ENCODE measurements at regions not wholly inside any gene's neighbourhood (a gene's known extent, or its start where the extent isn't known, plus 50 kb on each side); places are given as distances from the start of the nearest gene placed in this dataset.

- H3K4me1 ChIP-seq (ENCODE audit: control insufficient read depth, insufficient read depth, low read length): no peaks in the 10 kb centered on the region
- no peak for FAIRE-seq
- ChIA-PET CTCF (no interaction called here), SMC1A (ENCODE audit: uncharacterized antibody, unreplicated experiment) (no interaction called here), RAD21 (ENCODE audit: unreplicated experiment) (no interaction called here), POLR2A (no interaction called here)
- H3K4me3 ChIP-seq: no peak overlapping the region
- no peak for DNase-seq (ENCODE audit: low read depth, low spot score)
- no TSS peak for BruUV-seq (replicated peaks)
- ATAC-seq: no peak
- no peak overlapping the region for H3K27ac ChIP-seq (ENCODE audit: control insufficient read depth, insufficient read depth)
- 13% methylated on average over 4 of the region's 4 CpGs for WGBS (ENCODE audit: insufficient coverage, insufficient replicate concordance, low lambda C conversion rate, missing lambda C conversion rate)
- intact Hi-C loops (cut with micrococcal nuclease; ENCODE audit: unreplicated experiment) (no loop called here), in situ Hi-C loops (cut with MboI) (no loop called here)
- no peaks in the 10 kb centered on the region for H4K20me1 ChIP-seq (ENCODE audit: control insufficient read depth, insufficient read depth)
- TF ChIP-seq HDAC6 (IDR thresholded peaks at IDR 0.05; ENCODE audit: unreplicated experiment) (no peak), RELB (IDR thresholded peaks at IDR 0.05; ENCODE audit: low read depth) (no peak), NFIC (IDR thresholded peaks at IDR 0.05; ENCODE audit: low read depth, low read length) (no peak), FOS (IDR thresholded peaks at IDR 0.05; ENCODE audit: borderline replicate concordance, extremely low read depth, insufficient read length) (no peak), KLF5 (IDR thresholded peaks at IDR 0.05; ENCODE audit: partially characterized antibody) (no peak), MYB (IDR thresholded peaks at IDR 0.05; ENCODE audit: borderline replicate concordance, low read depth, low read length) (no peak), BHLHE40 (IDR thresholded peaks at IDR 0.05; ENCODE audit: borderline replicate concordance in 1 of 2, low read depth in 2 of 2, low read length in 1 of 2) (no peak), ETV6 (conservative IDR thresholded peaks at IDR 0.05 in 1 of 2, IDR thresholded peaks at IDR 0.05 in 1 of 2; ENCODE audit: borderline replicate concordance in 1 of 2, low read depth in 1 of 2) (no peak), POLR2AphosphoS5 (IDR thresholded peaks at IDR 0.05; ENCODE audit: low read length) (no peak), ZSCAN29 (IDR thresholded peaks at IDR 0.05) (no peak), IKZF2 (IDR thresholded peaks at IDR 0.05) (no peak), ESRRA (IDR thresholded peaks at IDR 0.05; ENCODE audit: low read length) (no peak), RB1 (IDR thresholded peaks at IDR 0.05; ENCODE audit: borderline replicate concordance) (no peak), PBX3 (IDR thresholded peaks at IDR 0.05; ENCODE audit: insufficient replicate concordance, low read depth, low read length) (no peak), ZNF687 (IDR thresholded peaks at IDR 0.05) (no peak), RELA (IDR thresholded peaks at IDR 0.05; ENCODE audit: borderline replicate concordance, partially characterized antibody) (no peak), RFX5 (IDR thresholded peaks at IDR 0.05; ENCODE audit: low read depth, low read length) (no peak)
- H3K9ac ChIP-seq (ENCODE audit: control insufficient read depth, insufficient read depth, low read length): no peak overlapping the region
- no peak overlapping the region for H3K4me2 ChIP-seq (ENCODE audit: control insufficient read depth, insufficient read depth)
- no peaks in the 10 kb centered on the region; the same call in 2 of the 3 replicates for H3K9me3 ChIP-seq (replicated peaks; ENCODE audit: control insufficient read depth, insufficient read depth, low read length)
- H3K27me3 ChIP-seq (replicated peaks in 1 of 2; ENCODE audit: control insufficient read depth in 2 of 2, insufficient read depth in 2 of 2, low read length in 1 of 2): no peaks in the 10 kb centered on the region
- H2AFZ ChIP-seq (ENCODE audit: control insufficient read depth, low read depth, low read length): no peak overlapping the region
- H3K79me2 ChIP-seq (ENCODE audit: control insufficient read depth, insufficient read depth, low read length): no peaks in the 10 kb centered on the region
- H3K36me3 ChIP-seq (ENCODE audit: control insufficient read depth in 2 of 2, insufficient read depth in 2 of 2, low read length in 1 of 2): no peaks in the 10 kb centered on the region
Measured at GRCh38 chr7:45414226-45414625, 159.9 kb upstream of the ADCY1 start.

Measured in GM12878 (cell line).